Hematopoietic multipotent progenitor cell (in vitro differentiated cells): ENCODE measurements at regions not wholly inside any gene's neighbourhood (a gene's known extent, or its start where the extent isn't known, plus 50 kb on each side); places are given as distances from the start of the nearest gene placed in this dataset.

ENCODE experiments used
- DNase-seq, 3 donors: peaks; one replicate each; pipeline ENCODE4 v3.0.0-alpha.2; 2011 to 2015; ENCODE audit warnings: low read depth in 2 of 3, low spot score in 2 of 3

- no peak for DNase-seq
Measured at GRCh38 chr2:234732404-234733092, 219.3 kb upstream of the SH3BP4 start.

GRCh38 chr2:234731236-234731635 is 220.6 kb upstream of the SH3BP4 start:
- DNase-seq, result no peak

DNA sequence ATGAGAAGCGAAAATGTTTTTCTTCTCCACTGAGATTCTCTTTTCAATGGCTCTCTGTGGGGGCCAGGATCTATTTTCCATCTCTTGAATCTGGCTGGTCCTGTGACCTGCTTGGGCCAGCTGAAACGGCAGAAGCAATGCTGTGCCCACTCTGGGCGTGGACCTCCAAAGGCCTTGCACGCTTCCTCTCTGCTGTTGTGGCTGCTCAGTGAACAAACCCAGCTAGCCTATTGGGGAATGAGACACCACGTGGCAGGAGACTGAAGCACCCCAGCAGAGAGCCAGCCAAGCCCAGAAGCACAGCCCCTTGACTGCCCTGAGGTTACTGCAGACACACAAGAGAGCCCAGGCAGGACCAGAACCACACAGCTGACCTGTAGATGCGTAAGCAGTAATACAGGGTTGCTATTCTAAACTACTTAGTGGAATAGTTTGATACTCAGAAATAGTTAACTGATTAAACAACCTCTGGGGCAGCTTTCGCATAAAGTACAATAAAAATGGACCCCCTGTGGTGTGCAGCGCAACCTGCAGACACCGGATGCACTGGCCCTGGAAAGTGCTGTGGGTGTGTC is 221.7 kb upstream of the SH3BP4 start:
- DNase-seq, result no peak

DNA sequence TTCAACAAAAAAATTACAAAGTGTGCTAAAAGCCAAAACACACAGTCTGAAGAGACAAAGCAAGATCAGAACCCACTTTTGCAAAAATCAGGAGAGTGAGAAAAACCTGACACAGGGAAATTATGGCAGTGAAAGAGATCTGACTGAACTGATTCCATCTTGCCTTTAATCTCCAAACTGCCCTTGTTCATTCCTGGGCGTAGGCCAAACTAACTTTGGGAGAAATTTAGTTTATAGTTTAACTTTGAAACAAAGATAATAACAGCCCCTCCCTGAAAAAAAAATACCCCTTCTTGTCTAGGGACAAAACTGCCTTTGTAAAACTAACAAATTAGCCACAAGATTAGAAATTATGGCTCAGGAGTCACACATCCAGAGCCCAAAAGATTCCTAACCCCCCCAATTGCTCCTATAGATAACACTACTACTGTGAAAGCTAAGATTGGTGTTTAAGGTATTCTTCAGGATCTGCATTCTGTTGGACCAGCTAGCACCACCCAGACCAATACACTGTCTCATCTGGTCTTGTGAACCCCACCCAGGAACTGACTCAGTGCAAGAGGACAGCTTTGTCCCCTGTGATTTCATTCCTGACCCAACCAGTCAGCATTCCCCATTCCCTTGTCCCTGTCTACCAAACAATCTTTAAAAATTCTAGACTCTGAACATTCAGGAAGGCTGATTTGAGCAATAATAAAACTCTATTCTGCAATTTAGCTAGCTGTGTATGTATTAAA is 226.1 kb upstream of the SH3BP4 start:
- DNase-seq, result no peak

DNA sequence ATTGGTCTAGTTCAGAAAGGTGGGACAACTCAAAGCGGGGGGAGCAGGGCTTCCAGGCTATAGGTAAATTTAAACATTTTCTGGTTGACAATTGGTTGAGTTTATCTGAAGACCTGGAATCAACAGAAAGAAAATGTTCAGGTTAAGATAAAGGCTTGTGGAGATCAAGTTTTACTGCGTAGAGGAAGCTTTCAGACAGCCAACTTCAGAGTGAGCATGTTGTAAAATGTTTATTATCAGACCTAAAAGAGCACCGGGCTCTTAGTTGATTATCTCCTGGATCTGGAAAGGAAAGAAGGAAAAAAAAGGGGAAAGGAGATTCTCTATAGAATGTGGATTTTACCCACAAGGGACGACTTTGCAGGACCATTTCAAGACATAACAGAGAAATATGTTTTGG is 227.0 kb upstream of the SH3BP4 start:
- no peak for DNase-seq

GRCh38 chr2:234723400-234723799 is 226.5 kb upstream of the ARL4C start:
- DNase-seq, result no peak

- DNase-seq, result no peak
Measured at GRCh38 chr2:234722176-234722575, 225.3 kb upstream of the ARL4C start.

GRCh38 chr2:234719116-234719716 is 222.3 kb upstream of the ARL4C start:
- no peak for DNase-seq

GRCh38 chr2:234716271-234716670 is 219.4 kb upstream of the ARL4C start:
- no peak for DNase-seq

GRCh38 chr2:234715671-234716250 is 218.9 kb upstream of the ARL4C start:
- no peak for DNase-seq

DNA sequence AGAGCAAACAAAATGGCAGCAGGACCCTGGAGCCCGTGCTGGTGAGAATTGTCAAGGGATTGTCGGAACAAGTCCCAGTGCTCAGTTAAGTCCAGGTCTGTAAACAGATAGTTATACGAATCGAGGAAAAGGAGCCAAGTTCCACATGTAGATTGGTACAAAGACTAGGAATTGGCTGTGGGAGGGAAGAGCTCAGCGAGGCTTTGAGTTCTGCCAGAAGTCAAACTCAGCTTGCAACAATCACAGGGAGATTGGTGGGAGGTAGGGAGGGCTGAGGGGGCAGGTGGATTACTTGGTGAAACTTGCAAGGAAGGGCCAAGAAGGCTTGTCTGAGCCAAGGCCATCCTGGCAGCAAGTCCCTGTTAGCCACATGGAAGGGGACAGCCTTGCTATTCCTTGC is 217.8 kb upstream of the ARL4C start:
- DNase-seq, result no peak

DNA sequence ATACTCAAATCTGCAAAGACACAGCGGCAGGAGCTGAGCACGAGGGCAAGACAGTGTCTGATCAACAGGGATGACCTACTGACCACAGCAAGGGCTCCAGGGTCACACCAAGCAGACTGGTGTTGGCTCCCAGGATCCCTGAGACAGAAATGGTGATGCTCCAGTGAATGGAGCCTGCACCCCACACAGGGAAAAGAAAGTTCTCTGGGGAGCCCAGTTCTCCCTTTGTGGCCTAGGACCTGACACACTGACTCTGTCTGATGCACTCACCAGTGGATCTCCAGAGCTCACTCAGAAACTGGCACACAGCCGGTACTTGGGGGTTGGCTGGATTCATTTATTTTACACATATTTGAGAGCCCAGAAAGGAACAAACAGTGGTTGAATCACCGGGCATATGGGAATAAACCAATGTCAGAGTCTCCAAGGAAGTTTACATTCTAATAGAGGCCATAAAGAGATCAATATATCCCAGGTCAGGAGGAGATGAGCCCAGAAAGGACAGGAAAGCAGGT is 215.6 kb upstream of the ARL4C start:
- DNase-seq, result no peak

- no peak for DNase-seq
Measured at GRCh38 chr2:234711308-234711707, 214.4 kb upstream of the ARL4C start.

DNA sequence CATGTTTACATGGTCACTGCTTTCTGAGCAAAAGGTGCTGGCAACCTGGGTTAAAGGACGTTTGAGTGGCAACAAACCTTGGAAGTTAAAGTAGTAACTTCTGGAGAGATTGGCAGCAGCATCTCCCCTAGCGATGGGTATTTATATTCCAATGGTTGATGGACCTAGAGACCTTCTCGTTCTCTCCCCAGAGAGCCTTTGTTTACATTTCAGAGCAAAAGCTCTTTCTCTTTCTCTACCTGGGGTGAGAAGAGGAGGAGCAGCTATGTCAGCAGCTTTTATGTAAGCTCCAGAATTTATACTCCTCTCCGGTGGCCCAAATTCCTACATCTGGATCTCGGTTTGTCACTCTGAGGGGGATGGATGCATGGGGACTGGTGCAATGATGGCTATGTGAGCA is 213.7 kb upstream of the ARL4C start:
- DNase-seq, result no peak

DNA sequence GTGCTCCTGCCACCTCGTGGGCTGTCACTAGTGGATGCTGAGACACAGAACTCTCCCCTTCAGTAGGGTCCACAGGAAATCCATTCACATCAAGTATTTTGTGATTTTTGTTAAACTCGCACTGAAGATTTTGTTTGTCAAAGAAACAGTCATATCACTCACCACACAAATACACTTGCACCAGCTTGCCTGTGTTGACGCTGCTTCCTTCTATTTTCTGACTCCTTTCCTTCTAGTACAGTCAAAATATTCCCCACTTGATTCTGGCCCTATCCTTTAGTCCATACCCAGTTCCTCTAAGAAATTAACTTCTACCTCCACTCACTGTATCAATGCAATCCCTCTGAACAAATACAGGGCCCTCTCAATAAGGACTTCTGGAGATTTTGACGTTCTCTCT is 213.2 kb upstream of the ARL4C start:
- DNase-seq, result no peak

DNA sequence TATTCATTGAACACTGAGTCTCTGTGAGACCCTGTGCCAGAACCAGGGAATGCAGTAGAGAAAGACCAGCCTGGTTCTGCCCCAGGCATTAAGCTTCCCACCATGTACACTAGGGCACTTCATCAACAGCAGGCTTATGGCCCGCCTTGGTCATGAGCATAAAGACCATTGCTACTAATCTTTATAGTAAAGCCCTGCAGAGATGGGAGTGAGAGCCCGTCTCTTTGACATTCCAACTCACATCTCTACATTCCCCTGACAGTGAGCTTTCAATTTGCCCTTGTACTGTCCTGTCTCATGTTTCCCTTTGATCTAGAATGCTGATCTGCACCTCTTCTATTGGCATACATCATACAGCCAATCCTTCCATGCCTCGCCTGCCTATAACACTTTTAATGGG is 211.8 kb upstream of the ARL4C start:
- DNase-seq, result no peak

DNA sequence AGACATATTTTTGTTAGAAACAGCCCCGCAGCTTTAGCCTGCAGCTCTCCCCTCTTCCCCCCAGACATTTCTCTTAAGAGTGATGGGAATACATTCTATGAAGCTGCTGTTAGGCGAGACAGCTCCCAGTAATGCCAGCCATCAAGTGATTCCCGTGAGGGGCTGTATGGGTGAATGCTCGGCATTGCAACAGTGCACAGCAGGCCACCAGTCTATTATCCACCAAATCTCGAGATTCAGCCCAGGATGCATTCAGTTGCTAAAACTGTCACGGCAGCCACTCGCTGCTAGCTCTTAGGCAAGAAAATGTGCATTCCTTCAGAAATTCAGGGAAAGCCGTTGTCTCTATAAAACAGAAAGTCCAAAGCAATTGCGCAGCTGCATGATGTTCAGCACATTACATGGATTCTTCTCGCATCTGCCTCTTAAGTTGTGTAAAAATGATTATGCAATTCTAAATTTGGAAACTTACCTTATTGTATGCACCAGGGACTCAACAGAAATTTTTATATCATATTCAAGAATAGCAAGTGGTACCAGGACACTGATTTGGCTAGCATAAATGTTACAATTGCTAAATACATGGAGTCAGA is 211.3 kb upstream of the ARL4C start:
- DNase-seq, result no peak

- no peak for DNase-seq
Measured at GRCh38 chr2:234706086-234706485, 209.2 kb upstream of the ARL4C start.

DNA sequence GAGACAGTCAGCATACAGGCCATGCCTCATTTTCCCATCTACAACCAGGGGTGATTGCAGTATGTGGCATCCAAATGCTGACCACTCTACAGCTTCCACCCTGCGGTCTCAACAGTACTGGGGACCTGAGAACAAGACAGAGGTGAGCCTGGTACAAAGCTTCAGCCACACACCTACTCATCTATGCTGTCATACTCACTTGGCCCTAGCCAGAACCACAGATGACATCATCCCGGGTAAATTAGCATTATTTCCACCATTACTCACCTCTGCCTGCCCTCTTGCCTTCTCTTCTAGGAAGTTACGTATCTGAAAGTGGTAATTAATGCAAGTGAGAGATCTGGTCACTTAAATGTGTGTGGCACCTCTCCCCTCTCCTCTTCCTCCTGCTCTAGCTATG is 208.2 kb upstream of the ARL4C start:
- no peak for DNase-seq

DNA sequence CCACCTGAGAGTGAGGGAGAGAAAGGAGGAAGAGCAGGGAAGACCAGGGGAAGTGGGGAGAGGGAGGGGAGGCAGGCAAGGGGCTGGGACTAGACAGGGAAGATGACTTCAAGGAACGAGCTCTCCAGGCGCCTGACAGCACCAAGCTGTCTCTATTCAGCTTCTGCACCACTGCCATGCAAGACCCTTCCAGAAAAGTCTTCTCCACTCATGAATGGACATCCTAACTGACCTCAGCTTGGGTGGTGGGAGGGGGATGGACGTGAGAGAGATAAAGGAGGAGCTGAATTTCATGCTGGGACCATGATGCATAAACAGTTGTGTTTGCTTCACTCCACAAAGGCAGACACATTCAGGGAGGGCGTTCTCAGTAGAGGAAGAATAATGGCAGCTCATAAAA is 206.4 kb upstream of the ARL4C start:
- no peak for DNase-seq

- DNase-seq, result no peak
Measured at GRCh38 chr2:234702731-234703225, 205.9 kb upstream of the ARL4C start.
